HG03571 (cell line): ENCODE measurements at regions not wholly inside any gene's neighbourhood (a gene's known extent, or its start where the extent isn't known, plus 50 kb on each side); places are given as distances from the start of the nearest gene placed in this dataset.

Source experiments
- ATAC-seq: cut with Tn5 transposase; IDR thresholded peaks from one replicate; pipeline ENCODE4 v1.9.1; 2021; ENCODE audit not compliant: unreplicated experiment

DNA sequence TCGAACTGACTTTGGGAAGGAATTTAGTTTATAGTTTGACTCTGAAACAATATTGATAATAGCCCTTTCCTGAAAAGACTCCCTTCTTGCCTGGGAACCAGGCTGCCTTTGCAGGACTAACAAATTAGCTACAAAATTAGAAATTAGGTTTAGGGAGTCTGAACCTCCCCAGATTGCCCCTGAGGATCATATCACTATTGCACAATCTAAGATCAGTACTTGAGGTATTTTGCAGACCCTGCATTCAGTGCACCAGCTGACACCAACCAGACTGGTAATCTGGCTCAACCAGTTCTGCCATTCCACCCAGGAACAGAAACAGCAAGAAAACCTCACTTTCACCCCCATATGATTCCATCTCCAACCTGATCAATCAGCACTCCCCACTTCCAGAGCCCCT is 131.8 kb upstream of the GALNT5 start:
- ATAC-seq: no peak

DNA sequence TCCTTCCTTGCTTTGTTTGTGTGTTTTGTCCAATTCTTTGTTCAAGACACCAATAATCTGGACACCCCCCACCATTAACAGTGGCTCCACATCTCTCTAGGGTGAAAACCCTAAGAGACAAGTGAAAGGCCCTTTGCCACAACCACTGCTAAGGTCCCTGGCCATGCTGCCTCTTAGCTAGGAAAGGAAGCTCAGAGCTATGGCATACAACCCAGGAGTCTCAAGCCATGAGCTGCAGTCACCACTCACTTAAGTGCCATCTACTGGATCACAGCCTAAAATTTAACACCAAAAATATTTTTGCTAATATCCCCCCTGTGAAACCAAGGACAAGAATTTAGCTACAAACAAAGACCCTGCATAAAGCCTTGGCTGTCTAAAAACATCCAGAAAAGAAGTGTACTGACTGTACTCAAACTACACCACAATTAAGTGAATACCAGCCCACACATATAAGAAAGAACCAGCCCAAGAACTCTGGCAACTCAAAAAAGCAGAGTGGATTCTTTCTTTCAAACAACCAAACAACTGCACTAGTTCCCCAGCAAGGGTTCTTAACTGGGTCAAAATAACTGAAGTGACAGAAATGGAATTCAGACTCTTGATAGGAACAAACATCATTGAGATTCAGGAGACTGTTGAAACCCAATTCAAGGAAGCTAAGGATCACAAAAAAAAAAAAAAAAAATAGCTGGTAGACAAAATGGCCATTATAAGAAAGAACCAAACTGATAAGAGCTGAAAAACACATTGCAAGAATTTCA is 130.1 kb upstream of the GALNT5 start:
- ATAC-seq: no peak

DNA sequence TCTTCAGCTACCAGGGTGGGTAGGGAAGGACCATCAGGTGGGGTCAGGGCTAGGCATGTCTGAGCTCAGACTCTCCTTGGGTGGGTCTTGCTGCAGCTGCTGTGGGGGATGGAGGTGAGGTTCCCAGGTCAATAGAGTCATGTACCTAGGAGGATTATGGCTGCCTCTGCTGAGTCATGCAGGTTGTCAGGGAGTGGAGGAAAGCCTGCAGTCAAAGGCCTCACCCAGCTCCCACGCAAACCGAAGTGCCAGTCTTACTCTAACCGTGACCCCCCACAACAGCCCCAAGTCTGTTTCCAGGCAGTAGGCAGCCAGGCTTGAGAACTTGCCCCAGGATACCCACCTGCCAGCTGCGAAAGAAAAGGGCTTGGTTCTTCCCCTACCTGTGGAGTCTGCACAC is 113.6 kb upstream of the GALNT5 start:
- ATAC-seq: no peak

DNA sequence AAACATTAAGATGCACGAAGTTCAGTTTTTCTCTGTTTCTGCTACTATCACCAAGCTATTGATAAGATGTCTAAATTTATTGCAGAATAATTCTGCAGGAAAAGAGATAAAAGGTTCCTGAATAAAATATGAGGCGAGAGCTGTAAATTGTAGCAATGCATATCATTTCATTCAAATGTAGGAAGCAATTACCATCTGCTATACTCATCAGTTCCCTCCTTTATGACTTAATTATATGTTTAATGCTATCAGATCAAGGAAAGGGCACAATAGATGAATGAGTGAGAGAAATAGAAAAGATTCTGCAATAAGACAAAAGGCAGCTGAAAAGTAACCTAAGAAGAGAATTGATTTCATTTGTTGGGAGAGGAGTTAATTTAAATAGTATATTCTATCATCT is 108.2 kb upstream of the GALNT5 start:
- no peak for ATAC-seq

DNA sequence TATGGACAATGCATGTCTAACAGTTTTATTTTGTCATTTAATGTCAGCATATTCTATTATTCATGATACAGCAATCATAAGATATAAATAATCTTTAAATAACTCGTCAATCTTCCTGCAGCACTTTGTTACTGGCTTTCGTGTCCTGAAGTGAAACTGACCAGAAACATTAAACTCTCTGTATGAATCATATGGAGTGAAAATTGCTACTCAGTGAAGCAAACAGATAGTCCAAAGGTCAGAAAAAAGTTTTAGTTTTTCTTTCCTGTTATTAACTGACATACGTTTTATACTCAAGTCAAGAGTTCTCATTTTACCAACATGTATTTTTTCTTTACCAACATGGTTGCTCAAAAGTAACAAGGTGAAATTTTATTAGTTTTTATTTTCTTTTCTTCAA is 106.8 kb upstream of the GALNT5 start:
- ATAC-seq: peak; percentile 94

DNA sequence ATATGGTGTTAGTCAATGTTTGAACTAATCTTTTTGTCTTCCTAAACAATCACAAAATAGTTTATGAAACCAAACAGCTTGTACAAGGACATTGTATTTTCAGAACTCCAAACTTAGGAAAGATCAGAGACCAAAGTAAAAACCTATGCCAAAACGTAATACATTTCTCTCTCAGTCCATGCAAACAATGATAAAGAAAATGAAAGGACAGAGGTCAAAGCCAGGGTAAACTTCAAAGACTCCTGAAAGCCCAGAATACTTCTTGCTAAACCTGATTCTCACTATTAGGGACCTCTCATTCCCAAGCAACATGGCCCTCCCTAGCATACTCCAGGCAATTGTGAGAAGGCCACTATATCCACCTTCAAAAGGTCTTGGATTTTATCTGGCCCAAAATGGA is 105.1 kb upstream of the GALNT5 start:
- no peak for ATAC-seq

DNA sequence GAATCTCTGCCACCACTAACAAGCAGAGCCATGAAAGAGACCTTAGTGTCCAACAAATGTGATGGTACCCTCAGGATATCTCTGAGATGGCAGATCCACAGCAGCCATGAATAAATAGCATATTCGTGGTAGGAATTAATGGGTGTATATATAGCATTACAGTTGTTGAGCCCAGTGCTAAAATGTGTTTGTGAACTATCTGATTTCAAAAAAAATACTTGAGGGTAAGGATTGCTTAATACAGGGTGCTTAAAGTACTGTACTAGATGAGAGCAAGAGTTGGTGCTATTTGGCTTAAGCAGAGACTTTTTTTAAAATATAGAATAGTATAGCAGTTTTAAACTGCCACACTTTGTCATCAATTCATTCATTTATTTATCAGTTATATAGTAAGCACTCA is 101.5 kb upstream of the GALNT5 start:
- ATAC-seq: no peak

DNA sequence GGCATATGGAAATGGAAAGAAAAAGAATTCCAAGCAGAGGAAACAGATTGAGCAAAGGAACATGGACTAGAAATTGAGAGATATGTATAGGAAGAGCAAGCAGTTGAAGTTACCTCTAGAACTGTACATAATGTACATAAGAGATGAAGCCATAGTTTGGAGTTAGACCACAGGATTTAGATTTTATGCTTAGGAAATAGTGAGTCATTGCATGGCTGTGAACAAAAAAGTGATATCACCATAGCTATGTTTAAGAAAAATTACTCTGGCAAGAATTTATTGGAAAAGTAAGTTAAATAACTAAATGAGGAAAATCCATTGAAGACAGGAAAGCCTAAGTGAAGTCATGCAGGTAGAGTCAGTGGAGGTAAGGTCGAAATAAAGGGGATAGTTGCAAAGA is 99.4 kb upstream of the GALNT5 start:
- ATAC-seq: no peak

DNA sequence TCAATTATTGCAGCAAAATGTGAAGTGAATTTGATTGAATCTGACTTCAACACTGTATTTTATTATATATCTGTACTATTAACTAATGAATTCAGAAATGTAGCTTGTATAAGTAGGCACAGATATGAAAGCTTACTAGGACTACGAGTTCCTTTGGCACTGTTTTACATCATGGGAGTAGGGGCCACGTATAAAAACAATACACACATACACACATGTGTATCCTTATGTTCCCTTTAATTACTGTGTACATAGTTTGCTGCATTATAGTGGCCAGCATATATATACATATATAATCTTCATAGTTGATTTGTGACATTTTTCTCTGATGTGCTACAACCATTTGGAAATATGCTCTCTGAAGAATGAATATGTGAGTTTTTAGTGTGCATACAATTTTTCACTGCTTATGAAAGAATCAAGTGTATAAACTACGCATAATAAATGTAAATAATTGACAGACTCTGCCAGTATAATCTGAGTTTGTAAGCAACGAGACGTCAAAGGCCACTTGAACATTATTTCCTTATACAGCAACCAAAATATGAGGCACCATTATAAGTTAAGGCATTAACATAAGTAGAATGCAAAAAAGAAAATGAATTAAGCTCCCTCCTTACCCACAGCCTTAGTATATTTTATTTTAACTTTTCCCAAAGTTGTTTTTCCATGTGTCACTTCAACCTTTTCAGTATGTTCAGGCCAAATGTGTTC is 98.1 kb upstream of the GALNT5 start:
- ATAC-seq: no peak

DNA sequence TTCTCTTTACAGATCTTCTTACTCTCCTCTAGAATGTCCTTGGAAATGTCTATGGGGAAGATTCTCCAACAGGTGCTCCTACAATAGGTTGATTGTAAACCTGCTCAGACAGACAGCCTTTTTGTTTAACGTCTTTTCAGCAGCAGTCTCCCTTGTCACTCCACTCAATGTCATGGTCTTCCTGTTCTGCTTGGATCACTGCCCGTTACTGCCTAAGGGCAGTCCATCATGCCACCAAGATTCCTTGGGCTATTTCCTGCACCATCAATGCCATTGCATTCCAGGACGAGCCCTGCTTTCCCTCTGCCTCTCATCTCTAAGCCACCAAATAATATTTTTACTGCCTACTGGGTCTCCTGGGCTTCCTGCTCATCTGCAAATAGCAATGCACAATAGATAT is 97.4 kb upstream of the GALNT5 start:
- ATAC-seq: no peak

DNA sequence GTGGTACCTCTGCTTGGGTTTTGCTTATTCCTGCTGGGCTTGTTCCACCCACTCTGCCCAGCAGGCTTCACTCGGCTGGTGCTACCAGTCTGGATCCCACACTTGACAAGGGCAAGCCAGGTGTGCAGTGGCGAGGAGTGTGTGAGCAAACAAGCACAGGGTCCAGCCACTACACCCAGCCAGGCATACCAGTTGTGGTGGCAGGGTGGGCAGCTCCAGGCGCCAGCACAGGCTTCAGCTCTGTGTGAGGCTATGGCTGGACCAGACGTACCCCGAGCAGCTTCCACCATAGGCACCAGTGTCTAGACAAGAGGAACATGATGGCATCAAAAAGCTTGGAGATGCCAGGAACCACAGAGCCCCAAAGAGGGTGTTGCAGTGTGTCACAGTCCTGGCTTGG is 93.1 kb upstream of the GALNT5 start:
- ATAC-seq: no peak

DNA sequence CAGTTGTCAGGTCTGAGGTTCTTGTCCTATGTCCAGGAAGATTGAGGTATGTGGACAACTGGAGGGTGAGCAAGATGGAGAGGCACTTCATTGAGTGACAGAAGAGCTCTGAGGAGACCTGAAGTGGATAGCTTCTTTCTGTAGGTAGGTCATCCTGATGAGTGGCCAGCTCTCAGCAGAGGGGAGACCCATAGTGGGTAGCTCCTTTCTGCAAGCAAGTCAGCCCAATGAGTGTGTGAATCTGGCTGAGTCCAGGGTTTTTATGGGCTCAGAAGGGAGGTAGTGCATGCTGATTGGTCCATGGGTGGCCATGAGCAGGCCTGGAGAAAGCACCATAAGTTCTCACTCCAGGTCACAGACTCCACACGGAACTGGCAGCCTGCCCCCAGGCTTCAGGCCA is 92.6 kb upstream of the GALNT5 start:
- no peak for ATAC-seq

DNA sequence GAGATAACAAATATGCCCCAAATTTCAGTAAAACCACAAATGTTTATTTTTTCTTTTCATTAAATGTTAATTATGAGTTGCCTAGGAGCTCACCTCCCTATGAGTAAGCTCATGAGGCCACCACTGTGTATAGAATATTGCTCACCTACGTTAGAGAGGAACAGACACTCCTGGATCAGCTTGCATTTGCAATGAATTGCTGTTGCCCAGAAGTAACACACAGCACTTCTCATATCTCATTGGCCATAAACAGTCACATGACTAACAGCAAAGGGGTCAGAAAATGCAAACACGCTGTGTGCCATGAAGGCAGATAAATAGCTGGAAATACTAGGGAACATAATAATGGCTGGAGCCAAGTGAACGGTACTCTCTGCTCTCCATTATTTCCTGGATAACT is 89.0 kb upstream of the GALNT5 start:
- no peak for ATAC-seq

DNA sequence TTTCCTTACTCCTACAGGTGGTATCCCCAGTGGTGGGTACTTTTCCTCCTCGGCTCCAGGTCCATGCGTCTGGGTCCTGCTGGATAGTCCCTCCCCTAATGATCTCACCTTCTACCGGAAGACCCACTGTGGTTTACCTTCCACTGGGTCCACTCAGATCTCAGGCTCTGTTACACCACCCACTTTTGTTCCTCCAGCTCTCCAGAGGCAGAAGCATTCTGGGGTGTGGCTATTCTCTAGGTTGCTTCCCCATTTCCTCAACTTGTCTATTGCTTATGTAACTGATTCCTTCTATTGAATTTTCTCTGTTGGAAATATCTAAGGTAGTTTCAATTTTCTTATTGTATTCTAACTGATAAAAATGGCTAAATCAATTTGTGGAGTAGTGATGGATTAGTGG is 87.6 kb upstream of the GALNT5 start:
- no peak for ATAC-seq

DNA sequence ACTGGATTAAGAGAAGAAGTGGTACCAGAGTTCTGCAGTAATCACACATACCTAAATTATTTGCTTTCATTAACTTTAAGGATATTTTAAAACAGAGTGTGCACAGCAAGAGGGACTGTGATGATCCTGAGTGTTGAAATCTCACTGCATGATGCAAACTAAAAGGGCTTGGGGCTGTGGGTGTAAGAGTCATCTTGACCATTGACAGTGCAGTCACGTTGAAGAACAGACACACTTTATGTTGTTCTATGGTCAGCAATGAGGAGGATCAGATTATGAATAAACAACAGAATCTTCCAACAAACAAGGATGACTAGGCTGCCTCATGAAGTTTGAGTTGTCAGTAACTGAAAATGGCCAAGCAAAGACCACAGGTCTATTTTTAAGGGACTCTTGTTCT is 87.2 kb upstream of the GALNT5 start:
- ATAC-seq: no peak

DNA sequence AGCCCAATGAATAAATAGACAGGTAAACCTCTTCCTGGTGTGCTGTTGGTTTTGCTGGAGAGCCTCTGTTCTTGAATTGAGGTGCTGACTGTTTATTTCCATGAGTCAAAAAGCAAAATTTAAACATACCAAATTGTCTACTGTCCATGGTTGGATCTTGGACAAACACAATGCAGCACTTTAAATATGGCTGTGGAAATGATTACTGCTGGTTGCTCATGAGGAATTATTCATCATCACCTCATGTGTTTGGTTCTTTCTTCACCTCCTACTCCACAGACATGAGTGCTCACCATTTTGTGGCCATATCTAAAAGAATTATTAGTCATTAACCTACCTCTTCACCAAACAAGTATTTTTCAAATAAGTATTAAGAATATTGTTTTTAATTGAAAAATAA is 85.3 kb upstream of the GALNT5 start:
- ATAC-seq: no peak

DNA sequence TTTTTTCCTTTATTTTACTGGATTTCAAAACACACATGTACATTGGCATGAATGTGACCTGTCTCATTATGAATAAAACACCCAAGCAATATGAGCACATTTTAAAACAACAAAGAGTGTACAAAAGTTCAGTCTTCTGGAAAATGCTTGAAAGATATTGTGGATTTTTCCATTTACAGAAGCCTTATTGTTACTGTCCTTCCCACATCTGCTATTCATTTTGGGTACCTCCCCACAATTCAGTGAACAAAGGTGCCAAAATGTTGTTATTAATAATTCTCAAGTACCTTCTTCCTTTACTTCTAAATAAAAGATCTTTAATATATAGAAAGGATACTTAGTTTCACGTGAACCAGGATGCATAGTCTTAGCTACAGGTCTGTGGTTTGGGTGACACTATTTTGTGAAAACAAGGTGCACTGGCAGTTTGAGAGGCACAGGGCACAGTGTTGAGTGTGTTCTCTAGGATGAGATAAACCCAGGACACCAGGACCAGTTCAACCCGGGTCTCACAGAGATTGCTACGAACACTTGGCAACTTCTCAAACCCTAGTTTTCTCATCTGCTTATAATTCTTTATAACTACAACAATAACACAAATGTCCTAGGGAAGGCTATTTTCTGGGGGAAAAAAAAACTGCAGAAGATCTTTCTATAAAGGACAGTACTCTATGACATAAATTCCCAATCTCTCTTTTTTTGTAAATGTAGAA is 84.5 kb upstream of the GALNT5 start:
- no peak for ATAC-seq

DNA sequence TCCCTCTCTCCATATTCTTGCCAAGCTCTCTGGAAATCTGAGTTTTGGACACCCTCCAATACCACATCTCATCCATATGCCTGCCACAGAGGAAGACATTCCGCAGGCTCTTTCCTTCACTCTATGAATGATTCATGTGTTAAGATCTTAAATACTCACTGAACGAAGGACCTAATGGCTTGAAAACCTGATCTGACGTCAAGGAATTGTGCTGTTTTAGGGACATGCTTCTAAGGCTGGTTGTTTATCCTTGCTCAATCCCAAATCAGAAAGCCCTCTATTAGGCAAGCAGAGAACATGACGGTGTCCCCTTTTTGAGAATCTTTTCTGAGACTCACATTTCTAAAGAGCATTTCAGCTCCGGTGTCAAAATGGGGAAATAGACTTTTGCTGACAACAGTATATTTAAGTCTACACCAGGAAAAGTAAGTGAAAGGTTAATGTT is 83.7 kb upstream of the GALNT5 start:
- no peak for ATAC-seq

DNA sequence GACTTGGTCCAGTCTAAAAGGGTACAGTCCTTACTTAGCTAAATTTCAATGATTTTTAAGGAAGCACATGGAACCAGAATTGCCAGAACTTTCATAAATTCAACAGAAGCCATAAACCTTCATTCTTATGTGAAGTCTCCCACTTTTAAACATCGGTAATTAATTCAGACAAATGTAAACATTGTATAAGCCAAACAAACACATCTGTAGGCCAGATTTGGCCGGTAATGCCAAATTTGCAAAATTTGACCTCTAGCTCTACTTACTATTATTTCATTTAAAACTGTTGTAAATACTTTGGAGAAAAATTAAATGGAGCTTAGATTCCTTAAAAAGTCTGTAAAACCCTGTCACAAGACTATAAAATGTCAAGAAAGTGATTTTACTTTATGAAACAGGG is 83.2 kb upstream of the GALNT5 start:
- ATAC-seq: no peak

DNA sequence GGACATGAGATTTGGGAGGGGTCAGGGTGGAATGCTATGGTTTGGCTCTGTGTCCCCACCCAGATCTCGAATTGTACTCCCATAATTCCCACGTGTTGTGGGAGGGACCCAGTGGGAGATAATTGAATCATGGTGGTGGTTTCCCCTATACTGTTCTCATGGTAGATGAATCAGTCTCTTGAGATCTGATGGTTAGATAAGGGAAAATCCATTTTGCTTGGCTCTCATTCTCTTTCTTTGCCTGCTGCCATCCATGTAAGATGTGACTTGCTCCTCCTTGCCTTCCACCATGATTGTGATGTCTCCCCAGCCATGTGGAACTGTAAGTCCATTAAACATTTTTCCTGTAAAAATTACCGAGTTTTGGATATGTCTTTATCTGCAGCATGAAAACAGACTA is 80.9 kb upstream of the GALNT5 start:
- no peak for ATAC-seq

DNA sequence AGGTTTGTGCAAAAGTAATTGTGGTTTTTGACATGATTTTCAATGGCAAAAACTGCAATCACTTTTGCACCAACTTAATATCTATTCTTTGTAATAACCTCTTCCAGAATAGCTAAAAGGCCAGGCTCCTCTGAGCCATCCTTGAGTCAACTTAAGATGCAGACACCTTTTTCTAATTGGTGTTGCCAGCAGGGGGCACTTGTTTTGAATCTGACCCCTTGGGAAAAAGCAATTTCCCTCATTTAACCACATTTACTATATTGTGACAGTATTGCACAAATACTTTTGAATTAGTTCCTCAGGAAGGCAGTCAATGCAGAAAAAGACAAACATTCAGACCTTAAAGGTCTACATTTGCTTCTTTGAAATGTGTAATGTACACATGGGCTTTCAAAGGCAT is 78.6 kb upstream of the GALNT5 start:
- ATAC-seq: no peak
